GM12872 (cell line): ENCODE measurements at regions not wholly inside any gene's neighbourhood (a gene's known extent, or its start where the extent isn't known, plus 50 kb on each side); places are given as distances from the start of the nearest gene placed in this dataset.

ENCODE experiments used
- TF ChIP-seq, protein P1 (sequence below): IDR thresholded peaks from 3 replicates; pipeline ENCODE4 v1.5.1; 2011; ENCODE audit warnings: low read depth, mild to moderate bottlenecking, low read length, moderate library complexity; ENCODE audit not compliant: insufficient read depth

DNA sequence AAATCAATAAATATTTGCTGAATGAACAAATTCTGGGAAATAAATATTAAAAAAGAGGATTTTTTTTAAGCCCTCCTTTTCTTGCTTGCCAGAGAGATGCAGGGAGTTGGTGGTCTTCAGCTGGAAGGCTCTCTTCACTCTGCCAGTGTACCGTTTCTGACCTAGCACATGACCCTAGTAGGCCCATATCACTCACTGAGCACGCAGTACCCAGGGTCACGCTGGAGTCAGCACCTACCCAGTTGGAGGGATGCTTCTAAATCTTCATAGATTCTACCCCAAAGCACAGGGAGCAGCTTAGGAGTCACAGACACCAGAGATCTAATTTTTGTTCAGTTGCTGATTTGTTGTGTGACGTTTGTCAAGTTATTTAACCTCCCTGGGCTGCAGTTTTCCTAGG is 195.4 kb upstream of the TBX3 start:
- TF ChIP-seq, protein P1, sequence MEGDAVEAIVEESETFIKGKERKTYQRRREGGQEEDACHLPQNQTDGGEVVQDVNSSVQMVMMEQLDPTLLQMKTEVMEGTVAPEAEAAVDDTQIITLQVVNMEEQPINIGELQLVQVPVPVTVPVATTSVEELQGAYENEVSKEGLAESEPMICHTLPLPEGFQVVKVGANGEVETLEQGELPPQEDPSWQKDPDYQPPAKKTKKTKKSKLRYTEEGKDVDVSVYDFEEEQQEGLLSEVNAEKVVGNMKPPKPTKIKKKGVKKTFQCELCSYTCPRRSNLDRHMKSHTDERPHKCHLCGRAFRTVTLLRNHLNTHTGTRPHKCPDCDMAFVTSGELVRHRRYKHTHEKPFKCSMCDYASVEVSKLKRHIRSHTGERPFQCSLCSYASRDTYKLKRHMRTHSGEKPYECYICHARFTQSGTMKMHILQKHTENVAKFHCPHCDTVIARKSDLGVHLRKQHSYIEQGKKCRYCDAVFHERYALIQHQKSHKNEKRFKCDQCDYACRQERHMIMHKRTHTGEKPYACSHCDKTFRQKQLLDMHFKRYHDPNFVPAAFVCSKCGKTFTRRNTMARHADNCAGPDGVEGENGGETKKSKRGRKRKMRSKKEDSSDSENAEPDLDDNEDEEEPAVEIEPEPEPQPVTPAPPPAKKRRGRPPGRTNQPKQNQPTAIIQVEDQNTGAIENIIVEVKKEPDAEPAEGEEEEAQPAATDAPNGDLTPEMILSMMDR = no peak

DNA sequence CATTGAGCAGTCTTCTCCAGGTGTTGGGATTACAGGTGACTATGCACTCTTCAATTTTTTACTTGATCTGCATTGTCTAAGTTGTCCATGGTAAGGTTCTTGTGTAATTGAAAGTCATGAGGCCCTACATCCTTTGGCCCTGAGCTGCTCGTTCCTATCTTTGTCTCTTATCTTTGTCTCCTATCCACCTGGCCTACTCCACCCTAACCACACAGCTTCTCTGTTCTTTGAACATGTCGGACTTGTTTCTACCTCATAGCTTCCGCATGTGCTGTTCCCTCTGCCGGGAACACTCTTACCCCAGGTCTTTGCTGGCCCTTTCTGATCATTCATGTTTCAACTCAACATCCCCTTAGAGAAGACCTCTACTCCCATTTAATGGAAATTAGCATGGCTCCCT is 194.8 kb upstream of the TBX3 start:
- TF ChIP-seq, protein P1 = no peak

DNA sequence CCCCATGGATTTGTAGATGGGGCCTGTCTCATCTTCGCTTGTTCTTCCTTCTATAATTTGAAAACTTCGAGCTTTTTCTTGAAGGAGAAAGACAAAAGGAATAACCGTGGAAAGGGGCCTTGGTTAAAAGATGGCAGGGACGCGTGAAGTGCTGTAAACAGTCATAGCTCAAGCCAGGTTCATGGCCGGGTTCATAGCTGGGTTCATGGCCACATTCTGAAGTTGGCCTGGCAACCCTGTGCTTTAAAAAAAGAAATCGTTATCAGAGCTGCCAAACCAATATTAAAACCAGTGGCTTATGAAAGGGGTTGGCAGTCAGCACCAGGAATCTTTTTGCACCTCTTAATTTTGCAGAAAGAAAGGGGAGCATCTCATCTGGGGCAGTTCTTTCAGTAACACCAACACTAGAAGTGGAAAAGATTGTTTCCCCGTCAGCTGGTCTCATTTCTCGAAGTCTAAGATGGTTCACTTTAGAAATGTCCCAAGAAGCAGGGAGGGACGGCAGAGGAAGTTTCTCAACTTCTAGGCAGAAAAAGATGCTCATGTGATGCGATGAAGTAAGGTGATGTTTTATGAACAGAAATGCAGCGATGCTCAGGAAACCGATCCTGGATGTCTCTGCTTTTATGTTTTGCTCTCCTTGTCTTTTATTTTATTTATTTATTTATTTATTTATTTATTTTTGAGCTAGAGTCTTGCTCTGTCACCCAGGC is 193.1 kb upstream of the TBX3 start:
- TF ChIP-seq, protein P1 = no peak

DNA sequence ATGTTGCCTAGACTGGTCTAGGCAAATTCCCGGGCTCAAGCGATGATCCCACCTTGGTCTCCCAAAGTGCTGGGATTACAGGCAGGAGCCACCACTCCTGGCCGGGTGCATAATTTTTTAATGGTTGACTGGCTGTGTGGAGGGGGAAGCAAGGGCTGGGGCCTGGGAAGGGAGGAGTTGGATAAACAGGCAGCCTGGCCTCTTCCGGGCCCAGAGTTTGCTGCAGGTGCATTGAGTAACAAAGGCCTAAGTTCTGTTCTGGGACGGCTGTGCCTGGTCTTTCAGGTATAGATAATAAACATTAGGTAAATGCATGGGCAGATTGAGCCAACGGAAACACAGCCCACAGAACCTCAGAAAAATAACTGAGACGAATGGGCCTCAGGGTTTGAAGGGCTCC is 191.3 kb upstream of the TBX3 start:
- TF ChIP-seq, protein P1 = no peak

DNA sequence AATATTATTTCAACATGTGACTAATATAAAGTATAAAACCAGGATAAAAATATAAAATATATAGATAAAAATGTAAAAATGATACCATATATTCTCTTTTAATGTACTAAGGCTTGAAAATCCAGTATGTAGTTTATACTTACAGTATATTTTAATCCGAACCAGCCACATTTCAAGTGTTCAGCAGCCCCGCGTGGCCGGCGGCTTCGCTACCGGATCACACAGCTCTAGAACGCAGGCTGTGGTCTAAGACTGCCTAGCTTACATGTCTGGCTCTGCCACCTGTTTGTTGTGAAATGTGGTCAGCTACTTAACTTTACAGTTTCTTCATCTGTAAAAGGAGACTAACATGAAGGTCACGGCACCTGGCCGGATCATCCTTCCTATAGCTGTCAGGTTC is 189.7 kb upstream of the TBX3 start:
- TF ChIP-seq, protein P1 = no peak

DNA sequence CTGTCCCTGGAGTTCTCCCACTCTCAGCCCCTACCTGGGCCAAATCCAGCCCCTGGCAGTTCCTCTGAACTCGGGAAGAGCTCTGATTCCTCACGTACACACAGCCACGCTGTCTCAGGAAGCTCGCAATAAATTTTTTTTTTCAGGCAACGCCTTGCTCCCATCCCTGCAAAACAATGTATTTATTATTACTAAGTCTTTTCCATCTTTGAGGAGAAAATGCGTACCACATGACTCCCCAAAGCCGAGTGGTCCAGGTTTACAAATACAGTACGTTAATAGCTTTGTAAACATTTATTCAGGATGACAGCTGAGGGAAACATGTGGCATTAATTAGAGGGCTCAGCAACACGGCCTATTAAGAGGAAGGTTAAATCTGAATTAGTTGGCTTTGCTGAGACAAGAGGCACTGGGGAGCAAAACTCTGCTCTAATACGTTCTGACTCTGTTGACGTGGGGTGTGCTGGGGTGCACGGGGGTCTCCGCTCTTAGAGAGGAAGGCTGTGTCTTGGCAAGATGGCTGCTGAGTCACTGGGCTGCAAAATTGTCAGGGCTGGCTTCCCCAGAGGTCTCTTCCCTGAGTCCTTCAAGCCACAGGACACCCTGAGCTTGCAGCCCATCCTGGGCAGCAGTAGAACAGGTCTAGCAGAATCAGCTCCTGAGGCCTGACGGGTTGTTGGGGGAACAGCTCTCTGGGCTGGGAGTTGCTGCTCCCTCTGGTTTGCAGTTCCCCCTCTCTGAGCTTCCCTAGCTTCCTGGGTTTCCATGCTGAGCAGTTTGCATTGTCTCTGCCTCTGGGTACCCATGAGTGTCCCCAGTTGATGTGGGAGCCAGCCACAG is 185.2 kb upstream of the TBX3 start:
- TF ChIP-seq, protein P1 = no peak

DNA sequence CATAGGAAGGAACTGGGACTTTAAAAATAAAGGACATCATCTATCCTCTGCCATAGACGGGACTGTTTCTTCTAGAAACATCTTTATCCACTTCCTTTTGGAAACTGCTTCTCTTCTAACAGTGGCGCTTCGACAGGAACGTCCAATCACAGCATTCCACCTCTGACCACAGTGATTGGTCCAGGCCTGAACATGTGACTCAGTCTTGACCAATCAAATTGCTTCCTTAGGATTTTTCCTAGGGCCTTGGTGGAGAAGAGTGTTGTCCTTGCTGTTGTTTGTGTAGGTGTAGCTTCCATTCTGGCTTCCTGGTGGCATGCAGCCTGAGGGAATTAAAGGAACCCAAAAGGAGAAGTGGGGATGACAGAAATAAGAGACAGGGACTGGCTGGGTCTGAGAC is 182.4 kb upstream of the TBX3 start:
- TF ChIP-seq, protein P1 = no peak
